ENCODE measurements at regions not wholly inside any gene's neighbourhood (a gene's known extent, or its start where the extent isn't known, plus 50 kb on each side); places are given as distances from the start of the nearest gene placed in this dataset.

DNA sequence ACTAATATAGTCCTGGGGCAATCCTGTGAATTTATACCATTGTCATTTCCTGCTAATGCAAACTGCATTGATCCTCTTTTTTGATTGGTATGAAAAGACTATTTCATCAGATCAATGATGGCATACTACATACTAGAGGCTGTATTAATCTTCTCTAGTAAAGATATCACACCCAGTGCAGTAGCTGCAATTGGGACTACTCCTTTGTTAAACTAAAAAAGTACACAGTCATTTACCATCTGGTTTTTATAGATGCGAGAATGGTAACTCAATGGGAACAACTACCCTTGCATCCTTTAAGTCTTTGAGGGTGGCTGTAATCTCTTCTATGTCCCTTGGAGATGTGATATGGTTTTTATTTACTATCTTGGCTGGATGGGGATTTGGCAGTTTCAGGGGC lies 80.2 kb upstream of the STK38L start:
- no peaks in the 10 kb centered on the region for H3K9me3 ChIP-seq (ENCODE audit: low read length)
- ChIA-PET POLR2A (no interaction called here), CTCF (ENCODE audit: low intra/inter-chr PET ratio, low total read pairs) (no interaction called here)
- H3K4me3 ChIP-seq (replicated peaks in 1 of 3; ENCODE audit: insufficient read depth in 1 of 3, low read depth in 2 of 3, low read length in 3 of 3), result no peak overlapping the region
- no TSS peak for BruUV-seq (replicated peaks)
- no peaks in the 10 kb centered on the region for H3K79me2 ChIP-seq (ENCODE audit: insufficient read depth, low read length)
- DNase-seq (ENCODE audit: low spot score), result no peak
- H2AFZ ChIP-seq (ENCODE audit: low read length), result no peak overlapping the region
- no peak overlapping the region for H3K27ac ChIP-seq (ENCODE audit: extremely low read length, insufficient read depth, low read length)
- no peak overlapping the region for H3K9ac ChIP-seq (ENCODE audit: insufficient read depth, low read depth, low read length)
- ATAC-seq, result no peak
- FAIRE-seq, result no peak
- WGBS (ENCODE audit: low lambda C conversion rate), result 81% methylated on average over 1 of the region's 1 CpG
- peaks cover 0 to 3% of the 10 kb centered on the region in 2 experiments; a peak in 2 of 5 replicates for H3K27me3 ChIP-seq (ENCODE audit: control insufficient read depth in 1 of 2, insufficient read depth in 2 of 2, low read length in 2 of 2)
- intact Hi-C loops (cut with micrococcal nuclease; ENCODE audit: unreplicated experiment), result no loop called here
- in situ Hi-C loops (cut with HindIII; ENCODE audit: extremely low pct_ligation_motif_present, low pct_unique_long_range_greater_than_20kb), result no loop called here
- peaks cover 5% of the 10 kb centered on the region; the same call in 1 of the 2 replicates for H3K4me1 ChIP-seq (ENCODE audit: insufficient read depth, low read length)
- TF ChIP-seq, protein P1, sequence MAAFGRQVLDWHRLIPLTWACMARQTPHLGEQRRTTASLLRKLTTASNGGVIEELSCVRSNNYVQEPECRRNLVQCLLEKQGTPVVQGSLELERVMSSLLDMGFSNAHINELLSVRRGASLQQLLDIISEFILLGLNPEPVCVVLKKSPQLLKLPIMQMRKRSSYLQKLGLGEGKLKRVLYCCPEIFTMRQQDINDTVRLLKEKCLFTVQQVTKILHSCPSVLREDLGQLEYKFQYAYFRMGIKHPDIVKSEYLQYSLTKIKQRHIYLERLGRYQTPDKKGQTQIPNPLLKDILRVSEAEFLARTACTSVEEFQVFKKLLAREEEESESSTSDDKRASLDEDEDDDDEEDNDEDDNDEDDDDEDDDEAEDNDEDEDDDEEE (CRISPR knock-in tag; IDR thresholded peaks at IDR 0.05), result no peak
- TF ChIP-seq MEF2D (CRISPR knock-in tag; IDR thresholded peaks at IDR 0.05) (no peak), ZNF619 (CRISPR knock-in tag; IDR thresholded peaks at IDR 0.05) (no peak), NPAS2 (CRISPR knock-in tag; IDR thresholded peaks at IDR 0.05; ENCODE audit: borderline replicate concordance) (no peak), TCF7L2 (IDR thresholded peaks at IDR 0.05; ENCODE audit: low read depth, low read length) (no peak), POLR2AphosphoS5 (IDR thresholded peaks at IDR 0.05; ENCODE audit: low read depth, low read length) (no peak), ISX (CRISPR knock-in tag; conservative IDR thresholded peaks at IDR 0.05) (no peak), NFE2L1 (CRISPR knock-in tag; IDR thresholded peaks at IDR 0.05; ENCODE audit: borderline replicate concordance) (no peak), ZNF335 (CRISPR knock-in tag; IDR thresholded peaks at IDR 0.05) (no peak), KLF6 (CRISPR knock-in tag; IDR thresholded peaks at IDR 0.05) (no peak), ZNF253 (CRISPR knock-in tag; IDR thresholded peaks at IDR 0.05; ENCODE audit: borderline replicate concordance) (no peak), IKZF4 (CRISPR knock-in tag; IDR thresholded peaks at IDR 0.05; ENCODE audit: borderline replicate concordance, low read depth, not compliant biosample characterization) (no peak), AKAP8 (CRISPR knock-in tag; IDR thresholded peaks at IDR 0.05) (no peak)
- TF ChIP-seq, protein P2, sequence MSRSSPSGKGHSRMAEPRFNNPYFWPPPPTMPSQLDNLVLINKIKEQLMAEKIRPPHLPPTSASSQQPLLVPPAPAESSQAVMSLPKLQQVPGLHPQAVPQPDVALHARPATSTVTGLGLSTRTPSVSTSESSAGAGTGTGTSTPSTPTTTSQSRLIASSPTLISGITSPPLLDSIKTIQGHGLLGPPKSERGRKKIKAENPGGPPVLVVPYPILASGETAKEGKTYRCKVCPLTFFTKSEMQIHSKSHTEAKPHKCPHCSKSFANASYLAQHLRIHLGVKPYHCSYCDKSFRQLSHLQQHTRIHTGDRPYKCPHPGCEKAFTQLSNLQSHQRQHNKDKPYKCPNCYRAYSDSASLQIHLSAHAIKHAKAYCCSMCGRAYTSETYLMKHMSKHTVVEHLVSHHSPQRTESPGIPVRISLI (CRISPR knock-in tag; IDR thresholded peaks at IDR 0.05; ENCODE audit: borderline replicate concordance), result no peak
- H4K20me1 ChIP-seq (ENCODE audit: insufficient read depth, low read length), result no peaks in the 10 kb centered on the region
- no peak overlapping the region for H3K4me2 ChIP-seq (ENCODE audit: low read depth, low read length)
- H3K36me3 ChIP-seq (replicated peaks in 1 of 2; ENCODE audit: control insufficient read depth in 1 of 2, insufficient read depth in 2 of 2, low read length in 2 of 2), result no peaks in the 10 kb centered on the region
